T-helper 9 cell (primary cell): ENCODE measurements at regions not wholly inside any gene's neighbourhood (a gene's known extent, or its start where the extent isn't known, plus 50 kb on each side); places are given as distances from the start of the nearest gene placed in this dataset.
"Not testable (repeated sequence)": the region's sequence is repeated elsewhere in the genome, so short reads cannot be mapped to it uniquely, and the experiment has no call there.

Source experiments
- DNase-seq: peaks from one replicate; pipeline ENCODE4 v3.0.0-alpha.2; 2020

GRCh38 chr5:99562937-99563627 lies 634.3 kb upstream of the CHD1 start:
- DNase-seq = not testable (repeated sequence)

- no peak for DNase-seq
Measured at GRCh38 chr5:99553211-99553810, 624.5 kb upstream of the CHD1 start.

- DNase-seq = no peak
Measured at GRCh38 chr5:99544356-99544755, 615.5 kb upstream of the CHD1 start.

GRCh38 chr5:99543841-99544240 lies 615.0 kb upstream of the CHD1 start:
- no peak for DNase-seq

- DNase-seq = not testable (repeated sequence)
Measured at GRCh38 chr5:99534241-99534640, 605.4 kb upstream of the CHD1 start.

GRCh38 chr5:99521666-99522065 lies 592.9 kb upstream of the CHD1 start:
- DNase-seq = not testable (repeated sequence)

- not testable (repeated sequence) for DNase-seq
Measured at GRCh38 chr5:99515864-99516490, 587.2 kb upstream of the CHD1 start.

- DNase-seq = not testable (repeated sequence)
Measured at GRCh38 chr5:99510237-99510866, 581.5 kb upstream of the CHD1 start.

- not testable (repeated sequence) for DNase-seq
Measured at GRCh38 chr5:99509064-99509463, 580.3 kb upstream of the CHD1 start.

- not testable (repeated sequence) for DNase-seq
Measured at GRCh38 chr5:99495456-99495855, 566.6 kb upstream of the CHD1 start.

GRCh38 chr5:99478450-99478849 lies 549.6 kb upstream of the CHD1 start:
- not testable (repeated sequence) for DNase-seq

- DNase-seq = not testable (repeated sequence)
Measured at GRCh38 chr5:99473328-99473727, 544.5 kb upstream of the CHD1 start.

- not testable (repeated sequence) for DNase-seq
Measured at GRCh38 chr5:99471726-99472125, 542.9 kb upstream of the CHD1 start.

GRCh38 chr5:99471178-99471577 lies 542.4 kb upstream of the CHD1 start:
- DNase-seq = not testable (repeated sequence)

- DNase-seq = not testable (repeated sequence)
Measured at GRCh38 chr5:99470636-99471035, 541.8 kb upstream of the CHD1 start.

GRCh38 chr5:99460701-99461100 lies 531.9 kb upstream of the CHD1 start:
- DNase-seq = no peak

GRCh38 chr5:99453196-99453595 lies 524.4 kb upstream of the CHD1 start:
- no peak for DNase-seq

GRCh38 chr5:99449786-99450185 lies 521.0 kb upstream of the CHD1 start:
- DNase-seq = no peak

- no peak for DNase-seq
Measured at GRCh38 chr5:99445805-99446204, 517.0 kb upstream of the CHD1 start.

GRCh38 chr5:99441235-99441634 lies 512.4 kb upstream of the CHD1 start:
- DNase-seq = no peak

- DNase-seq = no peak
Measured at GRCh38 chr5:99438619-99439018, 509.8 kb upstream of the CHD1 start.

- DNase-seq = no peak
Measured at GRCh38 chr5:99437986-99438385, 509.2 kb upstream of the CHD1 start.

GRCh38 chr5:99423396-99423795 lies 494.6 kb upstream of the CHD1 start:
- not testable (repeated sequence) for DNase-seq

- not testable (repeated sequence) for DNase-seq
Measured at GRCh38 chr5:99418640-99419039, 489.8 kb upstream of the CHD1 start.
